Activated CD4-positive, alpha-beta T cell treated with anti-CD3 and anti-CD28 coated beads for 36 hours (primary cell): ENCODE measurements at regions not wholly inside any gene's neighbourhood (a gene's known extent, or its start where the extent isn't known, plus 50 kb on each side); places are given as distances from the start of the nearest gene placed in this dataset.
"Not testable (repeated sequence)": the region's sequence is repeated elsewhere in the genome, so short reads cannot be mapped to it uniquely, and the experiment has no call there.

Experiments used
- ATAC-seq: fragments of 200-7000 bp; cut with Tn5 transposase; one replicate; pipeline ENCODE4 v1.10.0; 2021; ENCODE audit warnings: mild to moderate bottlenecking, moderate library complexity
- CTCF ChIA-PET: fragments of 350-600 bp; sonication (Branson Sonifier 250); formaldehyde crosslinking; loops from one replicate; lab custom pipeline; 2021; ENCODE audit warnings: antibody characterized with exemption; lab: Charles Lee
- POLR2A ChIA-PET: fragments of 350-600 bp; sonication (Branson Sonifier 250); formaldehyde crosslinking; loops from one replicate; lab custom pipeline; 2021; ENCODE audit warnings: antibody characterized with exemption, inconsistent platforms; lab: Charles Lee
- DNase-seq: peaks from one replicate; pipeline ENCODE4 v3.0.0-alpha.2; 2020
- H3K27ac Mint-ChIP-seq: one replicate; pipeline ENCODE4 v1.8.0; 2021; ENCODE audit warnings: mixed read lengths
- H3K27me3 Mint-ChIP-seq: one replicate; pipeline ENCODE4 v1.8.0; 2021; ENCODE audit warnings: mixed read lengths
- H3K36me3 Mint-ChIP-seq: one replicate; pipeline ENCODE4 v1.8.0; 2021; ENCODE audit warnings: low read depth, mixed read lengths
- H3K4me1 Mint-ChIP-seq: one replicate; pipeline ENCODE4 v1.8.0; 2021; ENCODE audit warnings: mixed read lengths
- H3K4me3 Mint-ChIP-seq: one replicate; pipeline ENCODE4 v1.8.0; 2021; ENCODE audit warnings: mild to moderate bottlenecking, moderate library complexity, mixed read lengths
- H3K9me3 Mint-ChIP-seq: one replicate; pipeline ENCODE4 v1.8.0; 2021; ENCODE audit warnings: low read depth, mixed read lengths
- intact Hi-C, 2 experiments: fragments of 100-400 bp; cut with DNase I in 1 of 2; cut with micrococcal nuclease in 1 of 2; formaldehyde crosslinking; loops; one replicate each; pipeline versions ENCODE4 v1.14.2 to v1.15.1; 2022 to 2024; cut with DNase I, micrococcal nuclease

DNA sequence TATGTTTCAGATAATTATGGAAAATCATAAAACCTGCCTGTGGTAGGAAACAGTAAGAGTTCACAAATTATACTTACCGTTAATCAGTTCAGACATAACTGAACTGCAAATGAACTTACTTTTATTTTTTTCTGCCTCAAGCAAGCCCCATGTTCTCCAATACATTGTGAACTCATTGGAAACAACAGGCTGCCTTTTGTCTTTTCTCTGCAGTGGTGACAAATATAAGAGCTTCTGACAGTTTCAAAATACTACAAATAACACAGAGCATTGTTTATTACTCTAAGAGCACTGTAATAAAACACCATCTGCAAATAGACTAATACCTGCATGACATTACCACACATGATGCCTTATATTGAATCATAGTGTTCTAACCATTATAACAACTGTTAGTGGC lies 94.0 kb upstream of the CDCA7L start:
- Mint-ChIP-seq H3K27me3 (peaks cover 4% of the 10 kb centered on the region), H3K27ac (no peak overlapping the region), H3K4me1 (no peaks in the 10 kb centered on the region), H3K36me3 (no peaks in the 10 kb centered on the region), H3K4me3 (no peak overlapping the region), H3K9me3 (no peaks in the 10 kb centered on the region)
- ATAC-seq, result no peak
- DNase-seq, result no peak
- CTCF ChIA-PET, result no interaction called here
- POLR2A ChIA-PET, result no interaction called here
- intact Hi-C loops, result no loop called here

DNA sequence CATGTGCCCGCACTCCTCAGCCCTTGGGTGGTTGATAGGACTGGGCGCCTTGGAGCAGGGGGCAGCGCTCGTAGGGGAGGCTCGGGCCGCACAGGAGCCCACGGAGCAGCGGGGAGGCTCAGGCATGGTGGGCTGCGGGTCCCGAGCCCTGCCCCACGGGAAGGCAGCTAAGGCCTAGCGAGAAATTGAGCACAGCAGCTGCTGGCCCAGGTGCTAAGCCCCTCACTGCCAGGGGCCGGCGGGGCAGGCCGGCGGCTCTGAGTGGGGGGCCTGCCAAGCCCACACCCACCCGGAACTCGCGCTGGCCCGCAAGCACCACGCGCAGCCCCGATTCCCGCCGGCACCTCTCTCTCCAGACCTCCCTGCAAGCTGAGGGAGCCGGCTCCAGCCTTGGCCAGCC lies 86.7 kb upstream of the CDCA7L start:
- H3K36me3 Mint-ChIP-seq, H3K9me3 Mint-ChIP-seq, ATAC-seq, H3K27me3 Mint-ChIP-seq, H3K27ac Mint-ChIP-seq, intact Hi-C loops, DNase-seq, H3K4me3 Mint-ChIP-seq, POLR2A ChIA-PET, H3K4me1 Mint-ChIP-seq: not testable (repeated sequence)
- CTCF ChIA-PET, result interaction anchor here (0.7 to 1.3 kb wide), 2 partner anchors 51 to 360 kb away, joined by 3 read pairs; no protein-coding TSS in a partner anchor

DNA sequence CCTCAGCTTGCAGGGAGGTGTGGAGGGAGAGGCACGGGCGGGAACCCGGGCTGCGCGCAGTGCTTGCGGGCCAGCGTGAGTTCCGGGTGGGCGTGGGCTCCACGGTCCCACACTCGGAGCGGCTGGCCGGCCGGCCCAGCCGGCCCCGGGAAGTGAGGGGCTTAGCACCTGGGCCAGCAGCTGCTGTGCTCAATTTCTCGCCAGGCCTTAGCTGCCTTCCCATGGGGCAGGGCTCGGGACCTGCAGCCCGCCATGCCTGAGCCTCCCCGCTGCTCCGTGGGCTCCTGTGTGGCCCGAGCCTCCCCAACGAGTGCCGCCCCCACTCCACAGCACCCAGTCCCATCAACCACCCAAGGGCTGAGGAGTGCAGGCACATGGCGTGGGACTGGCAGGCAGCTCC lies 83.0 kb upstream of the CDCA7L start:
- H3K9me3 Mint-ChIP-seq, CTCF ChIA-PET: not testable (repeated sequence)

DNA sequence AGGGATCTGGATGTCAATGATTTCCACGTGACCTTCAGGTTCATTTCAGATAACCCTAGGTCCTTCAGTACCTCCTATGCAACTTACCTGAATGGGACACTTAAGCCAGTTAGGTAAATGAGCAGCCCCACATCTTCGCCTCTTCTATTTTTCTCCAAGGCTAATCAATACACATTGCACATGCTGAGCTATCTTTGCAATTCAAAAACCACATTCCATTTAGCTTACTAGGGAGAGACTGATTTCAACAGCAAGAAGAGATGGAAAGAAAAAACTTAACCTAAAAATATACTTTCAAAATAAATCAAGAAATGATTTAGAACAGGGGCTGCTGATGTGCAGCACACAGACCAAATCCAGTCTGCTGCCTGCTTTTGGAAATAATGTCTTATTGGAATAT lies 81.8 kb upstream of the CDCA7L start:
- no peaks in the 10 kb centered on the region for H3K9me3 Mint-ChIP-seq
- intact Hi-C loops, result no loop called here
- H3K4me1 Mint-ChIP-seq, result no peaks in the 10 kb centered on the region
- ChIA-PET CTCF (no interaction called here), POLR2A (no interaction called here)
- no peak for ATAC-seq
- H3K36me3 Mint-ChIP-seq, result no peaks in the 10 kb centered on the region
- H3K27ac Mint-ChIP-seq, result no peak overlapping the region
- no peak overlapping the region for H3K4me3 Mint-ChIP-seq
- DNase-seq, result no peak
- peaks cover 11% of the 10 kb centered on the region for H3K27me3 Mint-ChIP-seq

More for the DNA sequence above, 83.0 kb upstream of the CDCA7L start:
- H3K36me3 Mint-ChIP-seq, H3K4me3 Mint-ChIP-seq, POLR2A ChIA-PET, ATAC-seq, DNase-seq, H3K4me1 Mint-ChIP-seq, intact Hi-C loops, H3K27ac Mint-ChIP-seq: not testable (repeated sequence)
- H3K27me3 Mint-ChIP-seq, result peaks cover 11% of the 10 kb centered on the region

DNA sequence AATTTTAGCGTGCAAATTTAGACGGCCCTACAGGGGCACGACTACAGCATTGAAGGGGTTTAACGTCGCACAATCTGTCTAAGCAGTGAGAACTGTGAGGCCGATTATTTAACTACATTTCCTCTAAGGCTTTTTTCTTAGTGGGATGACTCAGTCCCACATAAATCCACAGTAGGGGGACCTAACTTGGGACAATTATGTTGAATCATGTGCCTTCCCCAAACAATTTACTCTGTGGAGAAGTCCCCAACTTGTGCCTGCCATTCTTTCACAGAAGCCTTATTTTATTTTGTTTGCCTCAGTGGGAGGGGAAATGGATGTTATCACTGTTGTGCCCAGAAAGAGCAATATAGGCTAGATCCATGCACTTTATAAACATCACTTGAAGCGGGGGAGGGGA lies 80.3 kb upstream of the CDCA7L start:
- no peak overlapping the region for H3K4me3 Mint-ChIP-seq
- DNase-seq, result no peak
- CTCF ChIA-PET, result no interaction called here
- peaks cover 11% of the 10 kb centered on the region for H3K27me3 Mint-ChIP-seq
- H3K9me3 Mint-ChIP-seq, result no peaks in the 10 kb centered on the region
- ATAC-seq, result no peak
- no peak overlapping the region for H3K27ac Mint-ChIP-seq
- no peaks in the 10 kb centered on the region for H3K36me3 Mint-ChIP-seq
- POLR2A ChIA-PET, result no interaction called here
- H3K4me1 Mint-ChIP-seq, result no peaks in the 10 kb centered on the region
- intact Hi-C loops, result no loop called here

DNA sequence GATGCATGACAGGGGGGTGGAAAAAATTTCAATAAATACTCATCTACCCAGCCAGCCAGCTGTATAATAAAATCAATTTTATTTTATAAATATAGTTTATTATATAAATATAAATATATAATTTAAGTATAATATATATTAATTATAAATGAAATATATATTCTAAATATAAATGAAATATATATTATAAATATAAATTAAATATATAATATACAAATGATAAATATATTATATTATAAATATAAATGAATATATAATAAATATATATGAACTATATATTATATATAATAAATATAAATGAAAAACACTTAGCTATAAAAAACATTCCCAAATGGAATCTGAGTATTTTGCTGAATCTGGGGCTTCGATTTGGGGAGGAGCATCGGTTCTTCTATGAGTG lies 79.4 kb upstream of the CDCA7L start:
- Mint-ChIP-seq H3K27me3 (peaks cover 11% of the 10 kb centered on the region), H3K27ac (no peak overlapping the region), H3K9me3 (no peaks in the 10 kb centered on the region), H3K36me3 (no peaks in the 10 kb centered on the region), H3K4me1 (no peaks in the 10 kb centered on the region), H3K4me3 (no peak overlapping the region)
- ChIA-PET POLR2A (no interaction called here), CTCF (interaction anchor here (0.6 kb wide), 1 partner anchor 10 kb away, joined by 4 read pairs; no protein-coding TSS in a partner anchor)
- no peak for DNase-seq
- ATAC-seq, result no peak
- intact Hi-C loops, result no loop called here

DNA sequence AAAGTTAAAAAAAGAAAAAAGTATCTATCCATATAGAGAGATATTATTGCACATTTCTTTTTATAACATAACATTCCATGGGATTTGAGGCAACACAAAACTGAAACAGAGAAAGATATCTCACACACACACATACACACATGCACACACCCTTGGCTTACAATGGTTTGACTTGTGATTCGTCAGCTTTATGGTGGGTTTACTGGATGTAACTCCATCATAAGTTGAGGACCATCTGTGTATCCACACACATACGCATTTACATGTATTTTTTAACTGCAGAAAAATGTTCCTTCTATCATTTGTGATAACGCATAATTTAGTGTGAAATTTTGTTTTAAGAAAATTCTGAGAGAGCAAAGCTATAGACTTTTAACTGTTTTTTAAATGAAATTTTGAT lies 74.2 kb upstream of the CDCA7L start:
- H3K4me3 Mint-ChIP-seq, result no peak overlapping the region
- no peak overlapping the region for H3K27ac Mint-ChIP-seq
- DNase-seq, result no peak
- POLR2A ChIA-PET, result no interaction called here
- H3K9me3 Mint-ChIP-seq, result no peaks in the 10 kb centered on the region
- peaks cover 17% of the 10 kb centered on the region for H3K27me3 Mint-ChIP-seq
- no peak for ATAC-seq
- CTCF ChIA-PET, result interaction anchor here (0.6 kb wide), 1 partner anchor 323 kb away, joined by 3 read pairs; no protein-coding TSS in a partner anchor
- no peaks in the 10 kb centered on the region for H3K36me3 Mint-ChIP-seq
- H3K4me1 Mint-ChIP-seq, result no peaks in the 10 kb centered on the region
- intact Hi-C loops, result no loop called here

DNA sequence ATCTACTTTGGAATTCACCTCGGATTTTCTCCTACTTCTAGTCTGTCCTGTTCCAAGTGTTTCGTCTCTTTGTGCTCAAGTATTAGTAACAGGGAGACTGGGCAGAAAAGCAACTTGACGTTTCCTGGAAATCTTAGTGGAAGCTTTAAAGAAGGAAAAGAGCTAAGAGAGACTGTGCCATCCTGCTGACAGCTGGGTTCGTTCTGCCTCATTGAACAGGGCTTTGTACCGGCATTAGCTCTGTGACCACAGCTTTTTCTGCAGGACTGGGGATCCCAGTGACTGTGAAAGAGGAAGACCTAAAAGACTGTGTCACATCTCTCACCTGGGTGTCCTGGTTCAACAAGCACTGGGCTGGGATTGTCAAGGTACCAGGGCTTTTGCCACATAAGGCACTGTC lies 70.8 kb upstream of the CDCA7L start:
- H3K36me3 Mint-ChIP-seq, result no peaks in the 10 kb centered on the region
- intact Hi-C loops, result no loop called here
- H3K4me3 Mint-ChIP-seq, result no peak overlapping the region
- ATAC-seq (no peak), DNase-seq (no peak)
- POLR2A ChIA-PET, result no interaction called here
- CTCF ChIA-PET, result interaction anchor here (1.0 to 1.4 kb wide), 2 partner anchors 15 to 87 kb away, joined by 3 to 4 read pairs; no protein-coding TSS in a partner anchor
- no peaks in the 10 kb centered on the region for H3K4me1 Mint-ChIP-seq
- peaks cover 8% of the 10 kb centered on the region for H3K27me3 Mint-ChIP-seq
- H3K9me3 Mint-ChIP-seq, result no peaks in the 10 kb centered on the region
- H3K27ac Mint-ChIP-seq, result no peak overlapping the region

DNA sequence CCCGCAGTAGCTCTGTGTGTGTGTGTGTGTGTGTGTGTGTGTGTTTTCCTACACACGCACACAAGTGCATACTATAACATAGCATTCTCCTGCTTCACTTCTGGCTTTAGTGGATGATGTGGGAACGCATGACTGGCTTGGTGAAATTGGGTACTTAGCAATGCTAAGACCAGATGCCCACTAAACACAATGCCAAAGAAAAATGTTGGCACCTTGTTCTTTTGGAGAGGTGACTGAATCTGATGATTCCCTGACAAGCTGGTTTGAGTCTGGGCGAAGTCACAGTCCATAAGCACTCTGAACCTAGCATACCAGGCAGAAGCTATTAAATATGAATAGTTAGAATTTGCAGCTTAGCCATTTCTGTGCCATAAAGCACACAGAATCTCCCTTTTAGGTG lies 68.0 kb upstream of the CDCA7L start:
- H3K4me1 Mint-ChIP-seq, result no peaks in the 10 kb centered on the region

DNA sequence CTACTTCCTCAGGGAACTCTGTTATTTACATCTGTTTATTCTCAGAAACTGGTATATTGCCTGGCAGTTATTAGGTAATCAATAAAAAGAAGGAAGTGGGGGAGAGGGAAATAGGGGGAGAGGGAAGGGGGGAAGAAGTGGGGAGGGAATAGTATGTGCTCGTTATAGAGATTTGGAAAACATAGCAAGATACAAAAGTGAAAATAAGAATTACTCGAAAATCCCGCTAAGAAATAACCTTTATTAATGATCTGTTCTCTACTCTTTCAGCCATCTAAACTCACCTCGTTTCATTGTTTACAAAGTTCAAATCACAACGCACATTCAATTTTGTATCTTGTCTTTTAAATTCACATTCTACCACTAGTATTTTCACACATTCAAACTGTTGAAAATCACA lies 63.0 kb upstream of the CDCA7L start:
- intact Hi-C loops, result loop anchor here (10.0 kb wide), 1 partner anchor 464 kb away; the partner anchor contains the start of gene DNAH11 (in 2 of the 2)
- Mint-ChIP-seq H3K9me3 (no peaks in the 10 kb centered on the region), H3K27ac (no peak overlapping the region), H3K27me3 (peaks cover 2% of the 10 kb centered on the region), H3K4me1 (no peaks in the 10 kb centered on the region), H3K4me3 (no peak overlapping the region), H3K36me3 (no peaks in the 10 kb centered on the region)
- POLR2A ChIA-PET, result no interaction called here
- CTCF ChIA-PET, result no interaction called here
- DNase-seq (no peak), ATAC-seq (no peak)

More for the DNA sequence above, 68.0 kb upstream of the CDCA7L start:
- Mint-ChIP-seq H3K4me3 (no peak overlapping the region), H3K27ac (no peak overlapping the region), H3K27me3 (peaks cover 7% of the 10 kb centered on the region), H3K36me3 (no peaks in the 10 kb centered on the region), H3K9me3 (no peaks in the 10 kb centered on the region)
- intact Hi-C loops, result no loop called here
- ChIA-PET POLR2A (no interaction called here), CTCF (interaction anchor here (0.6 to 2.5 kb wide), 2 partner anchors 13 to 403 kb away, joined by 3 to 14 read pairs; no protein-coding TSS in a partner anchor)
- no peak for ATAC-seq
- no peak for DNase-seq

DNA sequence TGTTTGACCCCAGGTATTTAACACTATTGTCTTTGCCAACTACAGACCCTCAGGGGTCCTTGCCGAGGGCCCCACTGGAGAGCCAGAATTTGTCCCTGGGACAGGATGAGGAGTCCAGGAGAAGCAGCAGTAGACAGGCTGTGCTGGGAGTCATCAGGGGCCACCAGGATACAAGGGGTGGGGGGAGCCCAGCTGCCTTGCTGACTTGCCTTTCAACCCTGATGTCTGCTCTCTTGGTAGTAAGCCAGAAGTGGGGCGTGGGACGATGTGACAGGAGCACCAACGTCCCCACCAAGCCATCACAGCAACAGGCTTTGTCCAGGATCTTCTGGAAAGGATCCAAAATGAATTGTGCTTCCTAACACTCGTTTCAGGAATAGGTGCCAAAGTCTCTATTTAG lies 62.4 kb upstream of the CDCA7L start:
- ChIA-PET CTCF (no interaction called here), POLR2A (no interaction called here)
- DNase-seq (no peak), ATAC-seq (no peak)
- Mint-ChIP-seq H3K4me1 (no peaks in the 10 kb centered on the region), H3K27me3 (peaks cover 2% of the 10 kb centered on the region), H3K36me3 (no peaks in the 10 kb centered on the region), H3K27ac (no peak overlapping the region), H3K4me3 (no peak overlapping the region), H3K9me3 (no peaks in the 10 kb centered on the region)
- intact Hi-C loops, result loop anchor here (10.0 kb wide), 1 partner anchor 463 kb away; the partner anchor contains the start of gene DNAH11 (in 2 of the 2)

DNA sequence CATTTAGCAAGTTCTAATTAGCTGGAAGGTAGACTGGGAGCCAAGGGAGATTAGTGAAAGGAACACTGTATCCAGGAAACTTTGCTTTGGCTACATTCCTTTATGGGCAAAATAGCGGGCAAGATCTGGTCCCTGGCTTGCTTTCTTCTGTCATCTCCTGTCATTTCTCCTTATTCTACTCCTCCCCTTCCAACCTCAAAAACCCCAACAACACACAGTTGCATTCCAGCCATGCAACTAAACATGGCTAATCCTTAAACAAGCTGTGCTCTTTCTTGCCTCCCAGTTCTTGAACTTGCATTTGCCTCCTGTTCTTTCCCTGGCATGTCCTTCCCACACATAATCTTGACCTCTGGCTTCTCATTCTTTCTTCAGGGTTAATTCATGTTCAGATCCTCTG lies 59.5 kb upstream of the CDCA7L start:
- intact Hi-C loops, result loop anchor here (10.0 kb wide), 1 partner anchor 460 kb away; the partner anchor contains the start of gene DNAH11 (in 2 of the 2)
- H3K9me3 Mint-ChIP-seq, result no peaks in the 10 kb centered on the region
- no peak for DNase-seq
- H3K4me1 Mint-ChIP-seq, result peaks cover 2% of the 10 kb centered on the region
- H3K36me3 Mint-ChIP-seq, result no peaks in the 10 kb centered on the region
- CTCF ChIA-PET, result no interaction called here
- POLR2A ChIA-PET, result no interaction called here
- no peak for ATAC-seq
- no peak overlapping the region for H3K4me3 Mint-ChIP-seq
- no peak overlapping the region for H3K27ac Mint-ChIP-seq
- H3K27me3 Mint-ChIP-seq, result peaks cover 2% of the 10 kb centered on the region
